T-cell (primary cell): ENCODE measurements at regions not wholly inside any gene's neighbourhood (a gene's known extent, or its start where the extent isn't known, plus 50 kb on each side); places are given as distances from the start of the nearest gene placed in this dataset.

Experiments
- ATAC-seq, 4 experiments: fragments of 200-7000 bp in 3 of 4; fragments of 150-1000 bp in 1 of 4; cut with Tn5 transposase; replicated peaks in 1 of 4; 1 replicate in 3 of 4; 2 replicates in 1 of 4; pipeline ENCODE4 v1.10.0; 2021; ENCODE audit warnings: moderate library complexity in 3 of 4, mild to moderate bottlenecking in 2 of 4, moderate number of reproducible peaks in 1 of 4
- CTCF ChIA-PET, 2 donors: fragments of 300-600 bp; sonication (Branson Sonifier 250); formaldehyde crosslinking; loops; one replicate each; lab custom pipeline; 2022; ENCODE audit warnings: antibody characterized with exemption in 2 of 2; lab: Charles Lee
- POLR2A ChIA-PET, 2 donors: fragments of 300-600 bp; sonication (Branson Sonifier 250); formaldehyde crosslinking; loops; one replicate each; lab custom pipeline; 2022; ENCODE audit warnings: antibody characterized with exemption in 2 of 2; lab: Charles Lee
- DNase-seq, 35 experiments: peaks; one replicate each; pipeline versions ENCODE4 v3.0.0 to v3.0.0-alpha.2; 2013 to 2023
- H3K27ac ChIP-seq: one replicate; pipeline ENCODE4 v1.5.1; 2013; ENCODE audit warnings: low read length
- H3K27me3 ChIP-seq, 2 experiments: replicated peaks in 1 of 2; 1 replicate in 1 of 2; 2 replicates in 1 of 2; pipeline versions ENCODE4 v1.6.1 to v1.7.0; 2013; ENCODE audit warnings: low read length in 1 of 2, mixed read lengths in 1 of 2; ENCODE audit not compliant: control insufficient read depth in 2 of 2, insufficient read depth in 2 of 2; ENCODE audit errors: extremely low read depth in 1 of 2
- H3K36me3 ChIP-seq, 2 donors: 1 replicate in 1 of 2; 2 replicates in 1 of 2; pipeline versions ENCODE4 v1.6.1 to v1.7.0; 2013; ENCODE audit warnings: low read length in 1 of 2; ENCODE audit not compliant: control insufficient read depth in 2 of 2, insufficient read depth in 1 of 2; ENCODE audit errors: extremely low read depth in 1 of 2
- H3K4me1 ChIP-seq, 2 experiments: 1 replicate in 1 of 2; 2 replicates in 1 of 2; pipeline versions ENCODE4 v1.6.1 to v1.7.0; 2013; ENCODE audit warnings: low read length in 2 of 2, mixed read lengths in 1 of 2; ENCODE audit not compliant: insufficient read depth in 2 of 2, control insufficient read depth in 1 of 2; ENCODE audit errors: extremely low read depth in 1 of 2
- H3K4me3 ChIP-seq, 2 donors: 1 replicate in 1 of 2; 2 replicates in 1 of 2; pipeline versions ENCODE4 v1.5.1 to v1.7.0; 2013; ENCODE audit warnings: mild to moderate bottlenecking in 2 of 2, low read length in 1 of 2, moderate library complexity in 1 of 2; ENCODE audit not compliant: control insufficient read depth in 1 of 2; ENCODE audit errors: extremely low read depth in 1 of 2
- H3K9me3 ChIP-seq: 2 replicates; pipeline ENCODE4 v1.7.0; 2013
- H3K27ac Mint-ChIP-seq, 2 donors: one replicate each; pipeline ENCODE4 v1.8.0; 2020 to 2021; ENCODE audit warnings: mild to moderate bottlenecking in 2 of 2, mixed read lengths in 2 of 2
- H3K27me3 Mint-ChIP-seq, 2 donors: one replicate each; pipeline ENCODE4 v1.8.0; 2021 to 2022; ENCODE audit warnings: mixed read lengths in 2 of 2
- H3K36me3 Mint-ChIP-seq: one replicate; pipeline ENCODE4 v1.8.0; 2021; ENCODE audit warnings: mixed read lengths
- H3K4me1 Mint-ChIP-seq, 3 donors: one replicate each; pipeline ENCODE4 v1.8.0; 2020 to 2022; ENCODE audit warnings: mixed read lengths in 3 of 3, mild to moderate bottlenecking in 1 of 3
- H3K4me3 Mint-ChIP-seq, 3 donors: one replicate each; pipeline ENCODE4 v1.8.0; 2020 to 2022; ENCODE audit warnings: mild to moderate bottlenecking in 3 of 3, mixed read lengths in 3 of 3, moderate library complexity in 3 of 3
- H3K9me3 Mint-ChIP-seq, 3 donors: one replicate each; pipeline ENCODE4 v1.8.0; 2020 to 2022; ENCODE audit warnings: mixed read lengths in 3 of 3
- WGBS: methylation state at CpG from one replicate; pipeline ENCODE4 v1.1.5; 2013; ENCODE audit warnings: missing lambda C conversion rate; ENCODE audit not compliant: insufficient coverage; 5-methylcytosine and 5-hydroxymethylcytosine counted together

GRCh38 chr1:99527545-99527944, 118.4 kb upstream of the PALMD start:
- Mint-ChIP-seq H3K27ac (no peak overlapping the region), H3K4me3 (no peak overlapping the region), H3K9me3 (no peaks in the 10 kb centered on the region), H3K36me3 (no peaks in the 10 kb centered on the region), H3K27me3 (peaks cover 4 to 14% of the 10 kb centered on the region in 2 donors), H3K4me1 (no peaks in the 10 kb centered on the region)
- Histone ChIP-seq H3K4me3 (no peak overlapping the region), H3K27me3 (no peaks in the 10 kb centered on the region), H3K27ac (no peak overlapping the region), H3K36me3 (no peaks in the 10 kb centered on the region), H3K4me1 (no peaks in the 10 kb centered on the region), H3K9me3 (no peaks in the 10 kb centered on the region)
- 92% methylated on average over 1 of the region's 3 CpGs for WGBS
- no peak for DNase-seq
- CTCF ChIA-PET = no interaction called here
- ATAC-seq = no peak
- POLR2A ChIA-PET = no interaction called here

GRCh38 chr1:99529002-99529401, 116.9 kb upstream of the PALMD start:
- H3K4me1 Mint-ChIP-seq = no peaks in the 10 kb centered on the region
- DNase-seq (no peak), ATAC-seq (no peak)
- H3K27ac Mint-ChIP-seq = no peak overlapping the region
- Histone ChIP-seq H3K9me3 (no peaks in the 10 kb centered on the region), H3K4me3 (no peak overlapping the region), H3K4me1 (no peaks in the 10 kb centered on the region), H3K27ac (no peak overlapping the region), H3K27me3 (no peaks in the 10 kb centered on the region), H3K36me3 (no peaks in the 10 kb centered on the region)
- no peaks in the 10 kb centered on the region for H3K9me3 Mint-ChIP-seq
- H3K27me3 Mint-ChIP-seq = peaks cover 4 to 14% of the 10 kb centered on the region in 2 donors
- POLR2A ChIA-PET = no interaction called here
- no peaks in the 10 kb centered on the region for H3K36me3 Mint-ChIP-seq
- WGBS = 100% methylated on average over 1 of the region's 3 CpGs
- CTCF ChIA-PET = no interaction called here
- no peak overlapping the region for H3K4me3 Mint-ChIP-seq

- no peak overlapping the region for H3K4me3 ChIP-seq
- Mint-ChIP-seq H3K4me3 (no peak overlapping the region), H3K36me3 (no peaks in the 10 kb centered on the region), H3K27ac (no peak overlapping the region), H3K4me1 (no peaks in the 10 kb centered on the region), H3K27me3 (peaks cover 0 to 8% of the 10 kb centered on the region in 2 donors), H3K9me3 (no peaks in the 10 kb centered on the region)
- no peaks in the 10 kb centered on the region for H3K4me1 ChIP-seq
- ChIA-PET POLR2A (no interaction called here), CTCF (no interaction called here)
- H3K27ac ChIP-seq = no peak overlapping the region
- ATAC-seq = no peak
- DNase-seq = no peak
- H3K36me3 ChIP-seq = no peaks in the 10 kb centered on the region
- H3K9me3 ChIP-seq = no peaks in the 10 kb centered on the region
- H3K27me3 ChIP-seq = no peaks in the 10 kb centered on the region
- WGBS = no CpG with 5 or more reads among the region's 5 CpGs
Observed at GRCh38 chr1:99531578-99532275, 114.2 kb upstream of the PALMD start.

- ATAC-seq = no peak
- Mint-ChIP-seq H3K27me3 (peaks cover 0 to 5% of the 10 kb centered on the region in 2 donors), H3K9me3 (no peaks in the 10 kb centered on the region), H3K27ac (no peak overlapping the region), H3K36me3 (no peaks in the 10 kb centered on the region), H3K4me3 (no peak overlapping the region), H3K4me1 (no peaks in the 10 kb centered on the region)
- Histone ChIP-seq H3K27ac (no peak overlapping the region), H3K36me3 (no peaks in the 10 kb centered on the region), H3K9me3 (no peaks in the 10 kb centered on the region), H3K27me3 (no peaks in the 10 kb centered on the region), H3K4me3 (no peak overlapping the region), H3K4me1 (no peaks in the 10 kb centered on the region)
- DNase-seq = no peak
- POLR2A ChIA-PET = no interaction called here
- CTCF ChIA-PET = no interaction called here
- WGBS = 80% methylated on average over 1 of the region's 1 CpG
Observed at GRCh38 chr1:99532276-99532580, 113.7 kb upstream of the PALMD start.

- POLR2A ChIA-PET = no interaction called here
- no peaks in the 10 kb centered on the region for H3K9me3 Mint-ChIP-seq
Observed at GRCh38 chr1:99533909-99534637, 111.8 kb upstream of the PALMD start.

GRCh38 chr1:99534638-99534930, 111.3 kb upstream of the PALMD start:
- DNase-seq (no peak), ATAC-seq (no peak)
- no peaks in the 10 kb centered on the region for H3K27me3 ChIP-seq
- no peaks in the 10 kb centered on the region for H3K4me1 ChIP-seq
- POLR2A ChIA-PET = no interaction called here
- Mint-ChIP-seq H3K9me3 (no peaks in the 10 kb centered on the region), H3K36me3 (no peaks in the 10 kb centered on the region), H3K27me3 (peaks cover 0 to 5% of the 10 kb centered on the region in 2 donors), H3K27ac (no peak overlapping the region), H3K4me3 (no peak overlapping the region), H3K4me1 (no peaks in the 10 kb centered on the region)
- WGBS = no CpG with 5 or more reads among the region's 1 CpG
- no peaks in the 10 kb centered on the region for H3K9me3 ChIP-seq
- H3K27ac ChIP-seq = no peak overlapping the region
- no peak overlapping the region for H3K4me3 ChIP-seq
- CTCF ChIA-PET = no interaction called here
- H3K36me3 ChIP-seq = no peaks in the 10 kb centered on the region

More at GRCh38 chr1:99533909-99534637, 111.8 kb upstream of the PALMD start:
- H3K27me3 Mint-ChIP-seq = peaks cover 0 to 5% of the 10 kb centered on the region in 2 donors
- Histone ChIP-seq H3K4me3 (no peak overlapping the region), H3K27ac (no peak overlapping the region), H3K27me3 (no peaks in the 10 kb centered on the region), H3K4me1 (no peaks in the 10 kb centered on the region), H3K9me3 (no peaks in the 10 kb centered on the region), H3K36me3 (no peaks in the 10 kb centered on the region)
- CTCF ChIA-PET = no interaction called here
- 72% methylated on average over 5 of the region's 9 CpGs for WGBS
- H3K4me1 Mint-ChIP-seq = no peaks in the 10 kb centered on the region
- ATAC-seq (no peak), DNase-seq (no peak)
- H3K4me3 Mint-ChIP-seq = no peak overlapping the region
- no peaks in the 10 kb centered on the region for H3K36me3 Mint-ChIP-seq
- H3K27ac Mint-ChIP-seq = no peak overlapping the region
